ENCODE measurements at regions not wholly inside any gene's neighbourhood (a gene's known extent, or its start where the extent isn't known, plus 50 kb on each side); places are given as distances from the start of the nearest gene placed in this dataset.
"Not testable (repeated sequence)": the region's sequence is repeated elsewhere in the genome, so short reads cannot be mapped to it uniquely, and the experiment has no call there.

- H3K4me3 ChIP-seq (ENCODE audit: low read depth, low read length): no peak overlapping the region
Measured at GRCh38 chr18:1039421-1039820, 134.8 kb downstream of the ADCYAP1 start.

DNA sequence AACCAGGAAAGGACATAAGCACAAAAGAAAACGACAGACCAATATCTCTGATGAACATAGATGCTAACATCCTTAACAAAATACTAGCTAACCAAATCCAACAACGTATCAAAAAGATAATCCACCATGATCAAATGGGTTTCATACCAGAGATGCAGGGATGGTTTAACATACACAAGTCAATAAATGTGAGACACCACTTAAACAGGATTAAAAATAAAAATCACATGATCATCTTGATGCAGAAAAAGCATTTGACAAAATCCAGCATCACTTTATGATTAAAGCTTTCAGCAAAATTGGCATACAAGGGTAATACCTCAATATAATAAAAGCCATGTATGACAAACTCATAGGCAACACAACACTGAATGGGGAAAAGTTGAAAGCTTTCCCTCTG, 138.4 kb downstream of the ADCYAP1 start:
- not testable (repeated sequence) for H3K4me3 ChIP-seq (ENCODE audit: low read depth, low read length)

- no peak overlapping the region for H3K4me3 ChIP-seq (ENCODE audit: low read depth, low read length)
Measured at GRCh38 chr18:1045658-1046057, 141.0 kb downstream of the ADCYAP1 start.

- no peak overlapping the region for H3K4me3 ChIP-seq (ENCODE audit: low read depth, low read length)
Measured at GRCh38 chr18:1047406-1047805, 142.7 kb downstream of the ADCYAP1 start.

GRCh38 chr18:1048032-1048431, 143.4 kb downstream of the ADCYAP1 start:
- H3K4me3 ChIP-seq (ENCODE audit: low read depth, low read length): no peak overlapping the region

DNA sequence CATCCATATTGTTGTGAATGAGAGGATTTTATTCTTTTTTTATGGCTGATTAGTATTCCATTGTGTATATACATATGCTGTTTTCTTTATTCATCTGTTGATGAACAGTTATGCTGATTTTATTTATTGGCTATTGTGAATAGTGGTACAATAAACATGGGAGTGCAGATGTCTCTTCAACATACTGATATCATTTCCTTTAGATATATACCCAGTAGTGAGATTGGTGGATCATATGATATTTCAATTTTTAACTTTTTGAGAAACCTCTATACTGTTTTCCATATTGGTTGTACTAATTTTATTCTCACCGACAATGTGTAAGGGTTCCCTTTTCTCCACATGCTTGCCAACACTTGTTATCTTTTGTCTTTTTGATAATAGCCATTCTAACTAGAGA, 144.5 kb downstream of the ADCYAP1 start:
- H3K4me3 ChIP-seq (ENCODE audit: low read depth, low read length): no peak overlapping the region

DNA sequence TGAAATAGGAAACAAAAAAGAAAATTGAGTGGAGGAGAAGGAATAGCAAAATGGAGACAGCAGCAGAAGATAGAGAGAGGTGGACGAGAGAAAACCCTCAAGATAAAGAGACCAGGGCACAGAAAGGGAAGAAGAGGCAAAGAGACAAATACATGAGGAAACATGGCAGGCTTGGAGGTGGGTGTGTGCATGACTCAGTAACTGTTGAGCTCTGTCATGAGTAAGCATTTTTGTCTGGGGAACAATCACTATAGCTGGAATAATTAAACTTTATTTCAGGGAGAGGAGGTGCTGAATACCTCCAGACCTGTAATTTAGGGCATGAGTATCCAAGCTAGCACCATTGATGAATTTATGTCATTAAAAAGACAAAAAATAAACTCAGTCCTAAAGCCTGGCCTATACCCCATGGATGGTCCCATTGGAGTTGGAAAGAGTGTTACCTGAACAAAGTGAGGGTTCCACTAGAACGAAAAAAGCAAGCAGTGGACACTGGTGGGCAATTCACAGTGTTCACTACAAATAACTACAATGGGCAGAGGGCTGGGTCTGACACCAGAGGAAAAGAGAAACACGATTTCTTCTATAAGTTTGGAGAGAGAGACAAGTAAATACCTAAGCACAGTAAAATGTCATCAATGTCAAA, 145.5 kb downstream of the ADCYAP1 start:
- no peak overlapping the region for H3K4me3 ChIP-seq (ENCODE audit: low read depth, low read length)

- H3K4me3 ChIP-seq (ENCODE audit: low read depth, low read length): no peak overlapping the region
Measured at GRCh38 chr18:1052301-1052700, 147.6 kb downstream of the ADCYAP1 start.

DNA sequence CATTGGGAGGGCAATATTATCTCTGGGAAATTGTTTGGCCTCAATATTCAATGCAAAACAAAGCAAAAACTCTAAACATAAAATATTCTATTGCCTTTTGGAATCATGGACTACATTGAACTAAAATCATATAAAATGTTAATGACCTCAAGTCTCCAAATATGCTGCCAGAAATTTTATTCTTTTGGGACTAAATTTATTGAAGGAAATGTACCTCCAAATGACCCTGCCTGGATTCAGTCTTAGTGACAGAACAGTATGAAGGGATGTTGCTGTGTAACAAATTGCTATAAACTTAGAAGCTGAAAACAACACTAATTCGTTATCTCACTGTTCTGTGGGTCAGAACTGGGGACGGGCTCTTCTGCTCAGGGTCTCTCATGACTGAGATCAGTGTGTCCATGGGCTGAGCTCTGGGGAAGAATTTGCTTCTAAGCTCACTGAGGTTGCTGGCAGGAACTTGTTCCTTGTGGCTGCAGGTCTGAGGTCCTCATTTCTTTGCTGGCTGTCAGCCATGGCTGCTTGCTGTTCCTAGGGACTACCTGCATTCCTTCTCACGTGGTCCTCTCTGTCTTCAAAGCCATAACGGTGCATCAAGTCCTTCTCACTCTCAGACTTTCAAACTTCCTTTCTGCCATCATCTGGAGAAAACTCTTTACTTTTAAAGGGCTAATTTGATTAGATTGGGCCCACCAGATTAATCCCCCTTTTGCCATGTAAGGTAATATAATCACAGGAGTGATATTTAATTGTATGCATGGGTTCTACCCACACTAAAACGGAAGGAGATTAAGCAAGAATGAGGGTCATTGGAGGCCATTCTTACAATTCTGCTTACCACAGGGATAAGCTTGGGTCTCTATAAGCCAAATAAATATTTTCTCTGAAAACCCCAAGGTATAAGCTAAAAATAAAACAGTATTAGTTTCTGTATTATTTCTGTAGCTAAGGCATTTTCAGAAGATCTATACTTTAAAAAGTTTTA, 149.0 kb downstream of the ADCYAP1 start:
- no peak overlapping the region for H3K4me3 ChIP-seq (ENCODE audit: low read depth, low read length)

DNA sequence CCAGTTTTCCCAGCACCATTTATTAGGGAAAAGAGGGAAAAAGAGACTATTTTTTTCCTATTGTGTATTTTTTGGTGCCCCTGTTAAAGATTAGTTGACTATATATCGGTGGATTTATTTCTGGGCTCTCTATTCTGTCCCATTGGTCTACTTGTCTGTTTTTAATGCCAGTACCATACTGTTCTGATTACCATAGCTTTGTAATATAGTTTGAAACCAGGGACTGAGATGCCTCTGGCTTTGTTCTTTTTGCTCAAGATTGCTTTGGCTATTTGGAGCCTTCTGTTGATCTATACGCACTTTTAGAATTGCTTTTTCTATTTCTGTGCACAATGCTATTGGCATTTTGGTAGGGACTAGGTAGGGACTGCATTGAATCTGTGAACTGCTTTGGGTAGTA, 151.7 kb downstream of the ADCYAP1 start:
- no peak overlapping the region for H3K4me3 ChIP-seq (ENCODE audit: low read depth, low read length)

- H3K4me3 ChIP-seq (ENCODE audit: low read depth, low read length): no peak overlapping the region
Measured at GRCh38 chr18:1057367-1057766, 152.7 kb downstream of the ADCYAP1 start.

- no peak overlapping the region for H3K4me3 ChIP-seq (ENCODE audit: low read depth, low read length)
Measured at GRCh38 chr18:1062588-1062987, 157.9 kb downstream of the ADCYAP1 start.

- no peak overlapping the region for H3K4me3 ChIP-seq (ENCODE audit: low read depth, low read length)
Measured at GRCh38 chr18:1075322-1075721, 170.7 kb downstream of the ADCYAP1 start.

- no peak overlapping the region for H3K4me3 ChIP-seq (ENCODE audit: low read depth, low read length)
Measured at GRCh38 chr18:1075876-1076275, 171.2 kb downstream of the ADCYAP1 start.

- H3K4me3 ChIP-seq (ENCODE audit: low read depth, low read length): no peak overlapping the region
Measured at GRCh38 chr18:1078301-1078700, 173.6 kb downstream of the ADCYAP1 start.

- not testable (repeated sequence) for H3K4me3 ChIP-seq (ENCODE audit: low read depth, low read length)
Measured at GRCh38 chr18:1083675-1084074, 179.0 kb downstream of the ADCYAP1 start.

GRCh38 chr18:1090758-1091157, 186.1 kb downstream of the ADCYAP1 start:
- no peak overlapping the region for H3K4me3 ChIP-seq (ENCODE audit: low read depth, low read length)

- H3K4me3 ChIP-seq (ENCODE audit: low read depth, low read length): no peak overlapping the region
Measured at GRCh38 chr18:1092228-1092627, 187.6 kb downstream of the ADCYAP1 start.

DNA sequence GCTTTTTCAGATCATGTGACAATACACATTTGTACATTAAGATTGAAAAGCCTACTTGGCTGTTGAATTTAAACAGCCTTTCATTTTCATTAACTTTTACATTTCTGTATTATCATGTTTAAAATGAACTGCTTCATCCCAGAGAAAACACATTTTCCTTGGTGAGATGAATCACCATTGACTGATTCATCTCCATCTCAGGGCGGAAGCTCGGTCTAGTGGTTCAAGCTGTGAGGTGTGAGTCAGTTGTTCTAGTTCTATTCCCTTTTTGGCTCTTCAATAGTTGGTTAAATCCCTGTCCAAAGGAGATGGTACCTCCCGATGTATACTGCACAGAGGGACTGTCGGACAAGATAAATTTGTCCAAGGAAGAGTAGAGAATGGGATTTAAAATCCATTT, 189.7 kb downstream of the ADCYAP1 start:
- H3K4me3 ChIP-seq (ENCODE audit: low read depth, low read length): no peak overlapping the region

DNA sequence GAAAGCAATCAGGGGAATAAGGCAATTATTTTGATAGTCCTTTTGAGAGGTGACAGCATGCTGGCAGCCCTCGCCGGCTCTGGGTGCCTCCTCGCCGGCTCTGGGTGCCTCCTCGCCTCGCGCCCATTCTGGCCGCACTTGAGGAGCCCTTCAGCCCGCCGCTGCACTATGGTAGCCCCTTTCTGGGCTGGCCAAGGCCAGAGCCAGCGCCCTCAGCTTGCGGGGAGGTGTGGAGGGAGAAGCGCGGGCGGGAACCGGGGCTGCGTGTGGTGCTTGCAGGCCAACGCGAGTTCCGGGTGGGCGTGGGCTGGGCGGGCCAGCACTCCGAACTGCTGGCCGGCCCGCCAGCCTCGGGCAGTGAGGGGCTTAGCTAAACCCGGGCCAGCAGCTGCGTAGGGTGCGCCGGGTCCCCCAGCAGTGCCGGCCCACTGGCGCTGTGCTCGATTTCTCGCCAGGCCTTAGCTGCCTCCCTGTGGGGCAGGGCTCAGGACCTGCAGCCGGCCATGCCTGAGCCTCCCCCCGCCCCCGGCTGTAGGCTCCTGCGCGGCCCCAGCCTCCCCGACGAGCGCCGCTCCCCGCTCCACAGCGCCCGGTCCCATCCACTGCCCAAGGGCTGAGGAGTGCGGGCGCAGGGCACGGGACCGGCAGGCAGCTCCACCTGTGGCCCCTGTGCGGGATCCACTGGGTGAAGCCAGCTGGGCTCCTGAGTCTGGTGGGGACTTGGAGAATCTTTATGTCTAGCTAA, 193.5 kb downstream of the ADCYAP1 start:
- not testable (repeated sequence) for H3K4me3 ChIP-seq (ENCODE audit: low read depth, low read length)

- no peak overlapping the region for H3K4me3 ChIP-seq (ENCODE audit: low read depth, low read length)
Measured at GRCh38 chr18:1102848-1103247, 198.2 kb downstream of the ADCYAP1 start.

DNA sequence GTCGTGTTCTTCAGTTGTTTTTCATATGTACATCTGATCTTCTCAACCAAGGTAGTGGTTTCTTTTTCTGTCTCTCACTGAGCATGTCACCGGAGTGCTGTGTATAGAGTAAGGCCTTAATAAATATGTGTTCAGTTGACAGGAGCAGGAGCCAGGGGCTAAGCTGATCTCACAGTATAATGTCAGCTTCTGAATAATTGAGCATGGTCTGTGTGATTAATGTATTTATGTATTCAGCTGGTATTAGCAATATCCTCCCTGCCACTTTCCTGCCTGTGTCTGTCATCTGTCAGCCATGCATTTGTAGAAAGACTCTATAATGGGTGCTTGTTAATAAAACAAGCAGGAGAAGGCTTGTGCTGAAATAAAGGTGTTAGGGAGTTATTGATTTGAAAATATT, 198.9 kb downstream of the ADCYAP1 start:
- no peak overlapping the region for H3K4me3 ChIP-seq (ENCODE audit: low read depth, low read length)

All from iPS-11a (cell line).